ENCODE measurements at regions not wholly inside any gene's neighbourhood (a gene's known extent, or its start where the extent isn't known, plus 50 kb on each side); places are given as distances from the start of the nearest gene placed in this dataset.

DNA sequence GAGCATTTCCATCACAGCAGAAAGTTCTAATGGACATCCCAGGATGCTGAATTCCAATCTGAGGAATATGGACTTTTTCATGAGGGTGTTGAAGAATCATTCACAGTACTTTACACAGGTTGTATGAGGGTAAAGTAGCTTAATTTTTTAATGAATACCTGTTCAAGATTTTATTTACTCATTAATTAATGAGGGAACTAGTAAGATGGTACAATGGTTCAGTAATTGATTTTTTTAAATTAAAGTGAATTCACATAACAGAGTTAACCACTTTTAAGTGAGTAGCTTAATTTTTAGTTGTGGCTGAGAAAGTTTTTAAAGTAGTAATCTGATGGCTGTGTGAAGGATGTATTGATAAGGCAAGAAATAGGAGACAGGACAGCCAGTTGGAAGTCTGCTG is 266.5 kb downstream of the GFRA1 start:
- intact Hi-C loops (cut with DNase I): no loop called here
- Histone ChIP-seq H3K36me3 (no peaks in the 10 kb centered on the region), H3K4me1 (no peaks in the 10 kb centered on the region), H3K9me3 (no peaks in the 10 kb centered on the region), H3K4me3 (no peak overlapping the region), H3K27ac (no peak overlapping the region), H3K27me3 (no peaks in the 10 kb centered on the region)
- no peak for ATAC-seq
- TF ChIP-seq, protein P1, sequence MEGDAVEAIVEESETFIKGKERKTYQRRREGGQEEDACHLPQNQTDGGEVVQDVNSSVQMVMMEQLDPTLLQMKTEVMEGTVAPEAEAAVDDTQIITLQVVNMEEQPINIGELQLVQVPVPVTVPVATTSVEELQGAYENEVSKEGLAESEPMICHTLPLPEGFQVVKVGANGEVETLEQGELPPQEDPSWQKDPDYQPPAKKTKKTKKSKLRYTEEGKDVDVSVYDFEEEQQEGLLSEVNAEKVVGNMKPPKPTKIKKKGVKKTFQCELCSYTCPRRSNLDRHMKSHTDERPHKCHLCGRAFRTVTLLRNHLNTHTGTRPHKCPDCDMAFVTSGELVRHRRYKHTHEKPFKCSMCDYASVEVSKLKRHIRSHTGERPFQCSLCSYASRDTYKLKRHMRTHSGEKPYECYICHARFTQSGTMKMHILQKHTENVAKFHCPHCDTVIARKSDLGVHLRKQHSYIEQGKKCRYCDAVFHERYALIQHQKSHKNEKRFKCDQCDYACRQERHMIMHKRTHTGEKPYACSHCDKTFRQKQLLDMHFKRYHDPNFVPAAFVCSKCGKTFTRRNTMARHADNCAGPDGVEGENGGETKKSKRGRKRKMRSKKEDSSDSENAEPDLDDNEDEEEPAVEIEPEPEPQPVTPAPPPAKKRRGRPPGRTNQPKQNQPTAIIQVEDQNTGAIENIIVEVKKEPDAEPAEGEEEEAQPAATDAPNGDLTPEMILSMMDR (IDR thresholded peaks at IDR 0.05): no peak
- DNase-seq: no peak

DNA sequence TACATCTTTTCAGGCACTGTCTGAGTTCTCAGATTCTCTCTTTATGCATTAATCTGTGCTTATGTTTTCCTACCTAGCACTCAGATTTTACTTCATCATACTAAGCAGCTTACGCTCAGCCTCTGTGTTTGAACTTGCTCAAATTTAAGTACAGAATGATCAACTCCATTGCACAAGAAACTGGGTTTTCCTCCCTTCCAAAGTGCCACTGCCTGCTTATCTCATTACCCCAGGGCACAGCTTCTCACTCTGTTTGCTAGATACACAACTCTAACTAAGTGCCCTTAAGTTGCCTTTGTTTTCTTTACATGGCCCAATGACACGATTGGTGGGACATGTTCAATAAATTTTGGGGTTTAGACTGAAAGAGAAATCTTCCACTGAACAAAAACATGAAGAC is 267.7 kb downstream of the GFRA1 start:
- intact Hi-C loops (cut with DNase I): no loop called here

DNA sequence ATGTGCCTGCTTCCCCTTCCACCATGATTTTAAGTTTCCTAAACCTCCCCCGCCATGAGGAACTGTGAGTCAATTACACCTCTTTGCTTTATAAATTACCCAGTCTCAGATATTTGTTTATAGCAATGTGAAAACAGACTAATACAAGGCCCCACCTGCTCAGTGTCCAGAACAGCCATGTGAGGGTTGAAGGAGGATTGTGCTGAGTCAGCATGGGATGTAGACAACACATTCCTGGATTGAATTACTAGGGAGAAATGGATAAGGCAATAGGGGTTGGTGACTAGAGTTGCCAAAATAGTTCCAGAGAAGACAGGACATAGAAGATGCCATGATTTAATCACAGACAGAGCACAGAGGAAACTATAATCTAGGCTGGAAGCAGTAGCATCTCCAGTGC is 270.3 kb downstream of the GFRA1 start:
- H3K9me3 ChIP-seq: no peaks in the 10 kb centered on the region
- TF ChIP-seq, protein P1 (IDR thresholded peaks at IDR 0.05): no peak
- no peak for DNase-seq
- no peak for ATAC-seq
- H3K4me1 ChIP-seq: no peaks in the 10 kb centered on the region
- no peak overlapping the region for H3K27ac ChIP-seq
- intact Hi-C loops (cut with DNase I): no loop called here
- no peaks in the 10 kb centered on the region for H3K36me3 ChIP-seq
- no peak overlapping the region for H3K4me3 ChIP-seq
- H3K27me3 ChIP-seq: no peaks in the 10 kb centered on the region

More for the DNA sequence above, 267.7 kb downstream of the GFRA1 start:
- ATAC-seq: peak; percentile 24
- TF ChIP-seq, protein P1 (IDR thresholded peaks at IDR 0.05): no peak
- DNase-seq: no peak
- H3K27me3 ChIP-seq: no peaks in the 10 kb centered on the region
- H3K27ac ChIP-seq: no peak overlapping the region
- H3K4me3 ChIP-seq: no peak overlapping the region
- no peaks in the 10 kb centered on the region for H3K4me1 ChIP-seq
- no peaks in the 10 kb centered on the region for H3K9me3 ChIP-seq
- H3K36me3 ChIP-seq: no peaks in the 10 kb centered on the region

DNA sequence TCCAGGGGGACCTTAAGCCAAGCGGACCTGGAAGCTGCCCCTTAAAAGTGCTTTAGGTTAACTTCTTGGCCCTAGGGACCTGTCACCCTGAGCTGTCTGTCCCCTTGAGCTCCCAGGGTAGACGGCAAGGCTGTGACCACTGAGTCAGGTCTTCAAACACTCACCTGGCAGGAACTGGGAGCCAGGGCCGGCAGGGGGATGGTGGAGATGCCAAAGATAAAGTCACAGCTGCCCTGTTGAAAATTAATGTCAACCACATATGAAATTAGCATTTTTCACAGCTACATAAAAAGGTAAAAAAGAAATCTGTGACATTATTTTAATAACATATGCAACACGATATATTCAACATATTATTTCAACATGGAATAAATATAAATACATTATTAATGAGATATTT is 271.0 kb downstream of the GFRA1 start:
- TF ChIP-seq, protein P1 (IDR thresholded peaks at IDR 0.05): no peak
- H3K27me3 ChIP-seq: no peaks in the 10 kb centered on the region
- no peak overlapping the region for H3K27ac ChIP-seq
- H3K36me3 ChIP-seq: no peaks in the 10 kb centered on the region
- no peak overlapping the region for H3K4me3 ChIP-seq
- ATAC-seq (no peak), DNase-seq (no peak)
- H3K9me3 ChIP-seq: no peaks in the 10 kb centered on the region
- intact Hi-C loops (cut with DNase I): no loop called here
- no peaks in the 10 kb centered on the region for H3K4me1 ChIP-seq

DNA sequence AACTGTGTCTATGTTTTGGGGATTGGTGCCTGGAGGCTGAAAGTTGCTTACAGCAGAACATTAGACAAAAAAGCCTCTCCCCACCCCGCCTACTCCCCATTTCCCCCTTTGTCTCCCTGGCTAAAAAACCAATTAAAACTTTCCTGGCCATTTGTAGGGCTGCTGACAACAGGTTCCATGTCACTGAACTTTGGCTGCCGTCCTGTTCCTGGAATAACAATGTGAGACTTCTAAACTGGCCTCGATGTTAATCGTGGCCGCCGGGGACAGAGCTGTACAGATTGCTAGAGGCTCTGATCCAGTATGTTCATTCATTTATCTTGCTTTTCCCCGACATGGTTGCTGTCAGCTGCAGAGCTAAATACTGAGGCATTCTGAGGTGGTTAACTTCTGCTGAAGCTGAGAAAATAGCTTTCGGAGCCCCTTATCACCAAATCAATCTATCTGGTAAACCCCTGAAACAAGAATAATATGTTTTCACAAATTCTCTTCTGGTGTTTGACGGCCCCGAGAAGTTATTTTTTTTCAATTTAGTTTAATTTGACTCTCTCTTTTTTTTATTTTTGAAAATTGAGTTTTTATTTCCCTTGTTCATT is 271.6 kb downstream of the GFRA1 start:
- DNase-seq: no peak
- no peaks in the 10 kb centered on the region for H3K9me3 ChIP-seq
- no peak overlapping the region for H3K27ac ChIP-seq
- no peak overlapping the region for H3K4me3 ChIP-seq
- TF ChIP-seq, protein P1 (IDR thresholded peaks at IDR 0.05): no peak
- no peaks in the 10 kb centered on the region for H3K27me3 ChIP-seq
- no peaks in the 10 kb centered on the region for H3K36me3 ChIP-seq
- ATAC-seq: no peak
- intact Hi-C loops (cut with DNase I): no loop called here
- no peaks in the 10 kb centered on the region for H3K4me1 ChIP-seq

Measured in upper lobe of right lung (tissue), 1 donor.